ENCODE measurements at regions not wholly inside any gene's neighbourhood (a gene's known extent, or its start where the extent isn't known, plus 50 kb on each side); places are given as distances from the start of the nearest gene placed in this dataset.

DNA sequence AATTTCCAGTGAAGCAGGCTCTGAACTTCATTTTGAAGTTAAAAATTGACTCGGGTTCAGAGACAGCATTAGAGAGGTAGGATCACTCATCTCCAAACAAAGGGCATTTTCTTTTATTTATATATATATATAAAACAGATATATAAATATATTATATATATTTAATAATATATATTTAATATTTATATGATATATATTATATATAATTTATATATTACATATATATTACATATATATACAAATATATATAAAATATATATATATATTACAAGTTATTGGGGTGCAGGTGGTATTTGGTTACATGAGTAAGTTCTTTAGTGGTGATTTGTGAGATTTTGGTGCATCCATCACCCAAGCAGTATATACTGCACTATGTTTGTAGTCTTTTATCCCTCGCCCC is 320.8 kb downstream of the MAP2K6 start:
- Histone ChIP-seq H4K20me1 (ENCODE audit: insufficient read depth) (no peaks in the 10 kb centered on the region), H3K27ac (ENCODE audit: low read length) (no peak overlapping the region), H3K4me3 (ENCODE audit: low read length) (no peak overlapping the region), H3F3A (ENCODE audit: insufficient read depth, low read length, poor library complexity, severe bottlenecking) (no peaks in the 10 kb centered on the region), H3K9me3 (ENCODE audit: low read length) (no peaks in the 10 kb centered on the region), H3K27me3 (ENCODE audit: insufficient read depth, low read depth, low read length) (no peaks in the 10 kb centered on the region), H3K9ac (ENCODE audit: low read length) (no peak overlapping the region), H3K4me2 (ENCODE audit: low read length) (no peak overlapping the region), H3K79me2 (replicated peaks; ENCODE audit: insufficient read depth, low read length) (no peaks in the 10 kb centered on the region), H3K9me2 (ENCODE audit: insufficient read depth, low read length) (no peaks in the 10 kb centered on the region), H3K36me3 (ENCODE audit: insufficient read depth, low read length) (no peaks in the 10 kb centered on the region), H2AFZ (ENCODE audit: low read depth, low read length) (no peak overlapping the region)
- TF ChIP-seq POLR2AphosphoS5 (IDR thresholded peaks at IDR 0.05) (no peak), EZH2 (IDR thresholded peaks at IDR 0.05; ENCODE audit: borderline replicate concordance, insufficient read depth, low read length, poor library complexity, severe bottlenecking) (no peak), EP300 (conservative IDR thresholded peaks at IDR 0.05; ENCODE audit: poor library complexity, severe bottlenecking) (no peak), TAF1 (IDR thresholded peaks at IDR 0.05; ENCODE audit: low read depth) (no peak), RAD21 (conservative IDR thresholded peaks at IDR 0.05) (no peak), MXI1 (conservative IDR thresholded peaks at IDR 0.05; ENCODE audit: poor library complexity, severe bottlenecking) (no peak), SMC3 (conservative IDR thresholded peaks at IDR 0.05; ENCODE audit: poor library complexity) (no peak)
- TF ChIP-seq, protein P1, sequence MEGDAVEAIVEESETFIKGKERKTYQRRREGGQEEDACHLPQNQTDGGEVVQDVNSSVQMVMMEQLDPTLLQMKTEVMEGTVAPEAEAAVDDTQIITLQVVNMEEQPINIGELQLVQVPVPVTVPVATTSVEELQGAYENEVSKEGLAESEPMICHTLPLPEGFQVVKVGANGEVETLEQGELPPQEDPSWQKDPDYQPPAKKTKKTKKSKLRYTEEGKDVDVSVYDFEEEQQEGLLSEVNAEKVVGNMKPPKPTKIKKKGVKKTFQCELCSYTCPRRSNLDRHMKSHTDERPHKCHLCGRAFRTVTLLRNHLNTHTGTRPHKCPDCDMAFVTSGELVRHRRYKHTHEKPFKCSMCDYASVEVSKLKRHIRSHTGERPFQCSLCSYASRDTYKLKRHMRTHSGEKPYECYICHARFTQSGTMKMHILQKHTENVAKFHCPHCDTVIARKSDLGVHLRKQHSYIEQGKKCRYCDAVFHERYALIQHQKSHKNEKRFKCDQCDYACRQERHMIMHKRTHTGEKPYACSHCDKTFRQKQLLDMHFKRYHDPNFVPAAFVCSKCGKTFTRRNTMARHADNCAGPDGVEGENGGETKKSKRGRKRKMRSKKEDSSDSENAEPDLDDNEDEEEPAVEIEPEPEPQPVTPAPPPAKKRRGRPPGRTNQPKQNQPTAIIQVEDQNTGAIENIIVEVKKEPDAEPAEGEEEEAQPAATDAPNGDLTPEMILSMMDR (IDR thresholded peaks at IDR 0.05; ENCODE audit: poor library complexity, severe bottlenecking): no peak
- TF ChIP-seq, protein P2, sequence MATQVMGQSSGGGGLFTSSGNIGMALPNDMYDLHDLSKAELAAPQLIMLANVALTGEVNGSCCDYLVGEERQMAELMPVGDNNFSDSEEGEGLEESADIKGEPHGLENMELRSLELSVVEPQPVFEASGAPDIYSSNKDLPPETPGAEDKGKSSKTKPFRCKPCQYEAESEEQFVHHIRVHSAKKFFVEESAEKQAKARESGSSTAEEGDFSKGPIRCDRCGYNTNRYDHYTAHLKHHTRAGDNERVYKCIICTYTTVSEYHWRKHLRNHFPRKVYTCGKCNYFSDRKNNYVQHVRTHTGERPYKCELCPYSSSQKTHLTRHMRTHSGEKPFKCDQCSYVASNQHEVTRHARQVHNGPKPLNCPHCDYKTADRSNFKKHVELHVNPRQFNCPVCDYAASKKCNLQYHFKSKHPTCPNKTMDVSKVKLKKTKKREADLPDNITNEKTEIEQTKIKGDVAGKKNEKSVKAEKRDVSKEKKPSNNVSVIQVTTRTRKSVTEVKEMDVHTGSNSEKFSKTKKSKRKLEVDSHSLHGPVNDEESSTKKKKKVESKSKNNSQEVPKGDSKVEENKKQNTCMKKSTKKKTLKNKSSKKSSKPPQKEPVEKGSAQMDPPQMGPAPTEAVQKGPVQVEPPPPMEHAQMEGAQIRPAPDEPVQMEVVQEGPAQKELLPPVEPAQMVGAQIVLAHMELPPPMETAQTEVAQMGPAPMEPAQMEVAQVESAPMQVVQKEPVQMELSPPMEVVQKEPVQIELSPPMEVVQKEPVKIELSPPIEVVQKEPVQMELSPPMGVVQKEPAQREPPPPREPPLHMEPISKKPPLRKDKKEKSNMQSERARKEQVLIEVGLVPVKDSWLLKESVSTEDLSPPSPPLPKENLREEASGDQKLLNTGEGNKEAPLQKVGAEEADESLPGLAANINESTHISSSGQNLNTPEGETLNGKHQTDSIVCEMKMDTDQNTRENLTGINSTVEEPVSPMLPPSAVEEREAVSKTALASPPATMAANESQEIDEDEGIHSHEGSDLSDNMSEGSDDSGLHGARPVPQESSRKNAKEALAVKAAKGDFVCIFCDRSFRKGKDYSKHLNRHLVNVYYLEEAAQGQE (IDR thresholded peaks at IDR 0.05; ENCODE audit: borderline replicate concordance): no peak

- Histone ChIP-seq H3K4me3 (ENCODE audit: low read length) (no peak overlapping the region), H4K20me1 (ENCODE audit: insufficient read depth) (no peaks in the 10 kb centered on the region), H3F3A (ENCODE audit: insufficient read depth, low read length, poor library complexity, severe bottlenecking) (no peaks in the 10 kb centered on the region), H3K9ac (ENCODE audit: low read length) (no peak overlapping the region), H3K79me2 (replicated peaks; ENCODE audit: insufficient read depth, low read length) (no peaks in the 10 kb centered on the region), H3K9me3 (ENCODE audit: low read length) (no peaks in the 10 kb centered on the region), H3K9me2 (ENCODE audit: insufficient read depth, low read length) (no peaks in the 10 kb centered on the region), H3K27ac (ENCODE audit: low read length) (no peak overlapping the region), H3K36me3 (ENCODE audit: insufficient read depth, low read length) (no peaks in the 10 kb centered on the region), H3K27me3 (ENCODE audit: insufficient read depth, low read depth, low read length) (no peaks in the 10 kb centered on the region), H2AFZ (ENCODE audit: low read depth, low read length) (no peak overlapping the region), H3K4me2 (ENCODE audit: low read length) (no peak overlapping the region)
- TF ChIP-seq TAF1 (IDR thresholded peaks at IDR 0.05; ENCODE audit: low read depth): no peak
- TF ChIP-seq, protein P2 (IDR thresholded peaks at IDR 0.05; ENCODE audit: borderline replicate concordance): no peak
Measured at GRCh38 chr17:69743091-69743490, 328.6 kb downstream of the MAP2K6 start.
